Stomach (tissue), 4 donors: ENCODE measurements at regions not wholly inside any gene's neighbourhood (a gene's known extent, or its start where the extent isn't known, plus 50 kb on each side); places are given as distances from the start of the nearest gene placed in this dataset.

Source experiments
- CTCF ChIP-seq, 7 experiments: fragments of 450-650 bp in 4 of 7; fragments of 200-600 bp in 3 of 7; sonication (generic) in 3 of 7; IDR thresholded peaks; one replicate each; pipeline ENCODE4 v1.5.1; 2016 to 2019; ENCODE audit warnings: antibody characterized with exemption in 7 of 7, control low read depth in 2 of 7, mild to moderate bottlenecking in 1 of 7
- EP300 ChIP-seq: sonication (generic); formaldehyde crosslinking; IDR thresholded peaks from one replicate; pipeline ENCODE4 v1.6.1; 2017; ENCODE audit warnings: antibody characterized with exemption
- POLR2A ChIP-seq, 4 donors: fragments of 450-650 bp; IDR thresholded peaks; one replicate each; pipeline ENCODE4 v1.6.1; 2016; ENCODE audit warnings: antibody characterized with exemption in 4 of 4, control low read depth in 2 of 4, mild to moderate bottlenecking in 1 of 4, moderate library complexity in 1 of 4
- POLR2AphosphoS5 ChIP-seq, 3 donors: sonication (generic); formaldehyde crosslinking; IDR thresholded peaks; one replicate each; pipeline ENCODE4 v1.6.1; 2016; ENCODE audit warnings: antibody characterized with exemption in 3 of 3

- TF ChIP-seq POLR2AphosphoS5 (IDR thresholded peaks at IDR 0.05): no peak
- TF ChIP-seq CTCF (IDR thresholded peaks at IDR 0.05): no peak
- TF ChIP-seq EP300: no peak
- TF ChIP-seq POLR2A (IDR thresholded peaks at IDR 0.05): no peak
Measured at GRCh38 chr6:88246654-88247053, 80.5 kb upstream of the CNR1 start.
